ENCODE measurements at regions not wholly inside any gene's neighbourhood (a gene's known extent, or its start where the extent isn't known, plus 50 kb on each side); places are given as distances from the start of the nearest gene placed in this dataset.
"Not testable (repeated sequence)": the region's sequence is repeated elsewhere in the genome, so short reads cannot be mapped to it uniquely, and the experiment has no call there.

DNA sequence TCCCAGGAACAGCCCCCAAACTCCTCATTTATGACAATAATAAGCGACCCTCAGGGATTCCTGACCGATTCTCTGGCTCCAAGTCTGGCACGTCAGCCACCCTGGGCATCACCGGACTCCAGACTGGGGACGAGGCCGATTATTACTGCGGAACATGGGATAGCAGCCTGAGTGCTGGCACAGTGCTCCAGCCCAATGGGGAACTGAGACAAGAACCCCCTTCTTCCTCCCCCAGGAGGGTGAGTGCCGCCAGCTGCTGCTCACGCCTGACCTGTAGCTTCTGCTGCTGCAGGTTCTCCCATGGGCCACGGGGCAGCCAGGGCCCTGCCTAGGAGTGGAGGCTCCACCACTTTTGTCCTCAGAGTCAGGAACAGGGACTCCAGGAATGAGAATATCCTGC, 78.2 kb downstream of the VPREB1 start:
- peaks cover 0 to 22% (median 18%) of the 10 kb centered on the region in 5 donors for H3K36me3 ChIP-seq (ENCODE audit: control insufficient read depth in 5 of 5, insufficient read depth in 5 of 5, low read length in 5 of 5)

DNA sequence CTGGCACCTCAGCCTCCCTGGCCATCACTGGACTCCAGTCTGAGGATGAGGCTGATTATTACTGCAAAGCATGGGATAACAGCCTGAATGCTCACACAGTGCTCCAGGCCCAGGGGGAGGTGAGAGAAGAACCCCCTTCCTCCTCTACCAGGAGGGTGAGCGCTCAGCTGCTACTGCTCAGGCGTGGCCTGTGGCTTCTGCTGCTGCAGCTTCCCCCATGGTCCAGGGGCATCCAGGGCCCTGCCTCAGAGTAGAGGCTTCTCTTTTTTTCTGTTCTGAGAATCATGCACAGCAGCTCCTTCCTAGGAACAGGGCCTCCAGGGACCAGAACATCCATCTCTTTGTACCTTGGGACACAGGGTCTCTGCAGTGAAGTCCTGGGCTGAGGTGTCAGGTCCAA, 83.1 kb downstream of the VPREB1 start:
- peaks cover 14 to 39% (median 20%) of the 10 kb centered on the region in 5 donors for H3K27me3 ChIP-seq (ENCODE audit: control insufficient read depth in 5 of 5, insufficient read depth in 4 of 5, low read length in 5 of 5)
- H3K27ac ChIP-seq (ENCODE audit: low read depth, low read length) = no peak overlapping the region
- H3K9ac ChIP-seq (ENCODE audit: low read length in 5 of 5) = no peak overlapping the region
- no peaks in the 10 kb centered on the region for H3K4me1 ChIP-seq (ENCODE audit: control insufficient read depth in 5 of 5, insufficient read depth in 5 of 5, low read length in 5 of 5)
- H3K9me3 ChIP-seq (ENCODE audit: control insufficient read depth in 5 of 5, low read length in 5 of 5) = no peaks in the 10 kb centered on the region
- no peaks in the 10 kb centered on the region for H3K36me3 ChIP-seq (ENCODE audit: control insufficient read depth in 5 of 5, insufficient read depth in 5 of 5, low read length in 5 of 5)
- no peak overlapping the region for H3K4me3 ChIP-seq (ENCODE audit: low read depth in 1 of 5, low read length in 5 of 5)

More for the DNA sequence above, 78.2 kb downstream of the VPREB1 start:
- no peaks in the 10 kb centered on the region for H3K9me3 ChIP-seq (ENCODE audit: control insufficient read depth in 5 of 5, low read length in 5 of 5)
- no peak overlapping the region for H3K4me3 ChIP-seq (ENCODE audit: low read depth in 1 of 5, low read length in 5 of 5)
- H3K27ac ChIP-seq (ENCODE audit: low read depth, low read length) = no peak overlapping the region
- H3K4me1 ChIP-seq (ENCODE audit: control insufficient read depth in 5 of 5, insufficient read depth in 5 of 5, low read length in 5 of 5) = no peaks in the 10 kb centered on the region
- peaks cover 0 to 4% (median 2%) of the 10 kb centered on the region in 5 donors for H3K27me3 ChIP-seq (ENCODE audit: control insufficient read depth in 5 of 5, insufficient read depth in 4 of 5, low read length in 5 of 5)
- H3K9ac ChIP-seq (ENCODE audit: low read length in 5 of 5) = no peak overlapping the region

DNA sequence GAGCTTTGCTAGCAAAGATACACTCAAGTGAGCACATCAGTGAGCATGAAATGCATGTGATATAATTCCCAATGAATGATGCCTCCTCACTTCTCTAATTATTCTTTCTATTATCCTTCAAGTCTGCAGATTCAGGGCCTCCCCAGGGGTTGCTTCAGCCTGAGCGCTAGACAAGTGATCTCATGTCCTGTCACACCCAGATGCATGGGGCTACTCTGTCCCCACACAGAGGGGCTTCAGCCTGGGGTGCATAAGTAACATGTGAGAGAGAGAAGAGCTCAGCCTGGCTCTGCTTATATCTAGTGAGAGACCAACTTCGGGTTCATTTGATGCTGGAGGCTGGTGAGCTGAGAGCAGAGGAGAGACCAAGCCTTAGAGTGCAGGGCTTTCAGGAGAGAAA, 85.2 kb downstream of the VPREB1 start:
- H3K27me3 ChIP-seq (ENCODE audit: control insufficient read depth in 5 of 5, insufficient read depth in 4 of 5, low read length in 5 of 5) = peaks cover 14 to 42% (median 20%) of the 10 kb centered on the region in 5 donors
- H3K27ac ChIP-seq (ENCODE audit: low read depth, low read length) = no peak overlapping the region
- H3K9me3 ChIP-seq (ENCODE audit: control insufficient read depth in 5 of 5, low read length in 5 of 5) = no peaks in the 10 kb centered on the region
- H3K9ac ChIP-seq (ENCODE audit: low read length in 5 of 5) = no peak overlapping the region
- H3K4me1 ChIP-seq (ENCODE audit: control insufficient read depth in 5 of 5, insufficient read depth in 5 of 5, low read length in 5 of 5) = no peaks in the 10 kb centered on the region
- H3K36me3 ChIP-seq (ENCODE audit: control insufficient read depth in 5 of 5, insufficient read depth in 5 of 5, low read length in 5 of 5) = no peaks in the 10 kb centered on the region
- H3K4me3 ChIP-seq (ENCODE audit: low read depth in 1 of 5, low read length in 5 of 5) = no peak overlapping the region

DNA sequence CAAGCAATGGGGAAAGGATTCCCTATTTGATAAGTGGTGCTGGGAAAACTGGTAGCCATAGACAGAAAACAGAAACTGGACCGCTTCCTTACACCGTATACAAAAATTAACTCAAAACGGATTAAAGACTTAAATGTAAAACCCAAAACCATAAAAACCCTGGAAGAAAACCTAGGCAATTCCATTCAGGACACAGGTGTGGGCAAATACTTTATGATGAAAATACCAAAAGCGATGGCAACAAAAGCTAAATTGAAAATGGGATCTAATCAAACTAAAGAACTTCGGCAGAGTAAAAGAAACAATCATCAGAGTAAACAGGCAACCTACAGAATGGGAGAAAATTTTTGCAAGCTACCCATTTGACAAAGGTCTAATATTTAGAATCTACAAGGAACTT, 91.1 kb downstream of the VPREB1 start:
- not testable (repeated sequence) for H3K4me3 ChIP-seq (ENCODE audit: low read depth in 1 of 5, low read length in 5 of 5); H3K27ac ChIP-seq (ENCODE audit: low read depth, low read length); H3K4me1 ChIP-seq (ENCODE audit: control insufficient read depth in 5 of 5, insufficient read depth in 5 of 5, low read length in 5 of 5); H3K9ac ChIP-seq (ENCODE audit: low read length in 5 of 5); H3K9me3 ChIP-seq (ENCODE audit: control insufficient read depth in 5 of 5, low read length in 5 of 5); H3K36me3 ChIP-seq (ENCODE audit: control insufficient read depth in 5 of 5, insufficient read depth in 5 of 5, low read length in 5 of 5)
- peaks cover 5 to 18% (median 8%) of the 10 kb centered on the region in 5 donors for H3K27me3 ChIP-seq (ENCODE audit: control insufficient read depth in 5 of 5, insufficient read depth in 4 of 5, low read length in 5 of 5)

DNA sequence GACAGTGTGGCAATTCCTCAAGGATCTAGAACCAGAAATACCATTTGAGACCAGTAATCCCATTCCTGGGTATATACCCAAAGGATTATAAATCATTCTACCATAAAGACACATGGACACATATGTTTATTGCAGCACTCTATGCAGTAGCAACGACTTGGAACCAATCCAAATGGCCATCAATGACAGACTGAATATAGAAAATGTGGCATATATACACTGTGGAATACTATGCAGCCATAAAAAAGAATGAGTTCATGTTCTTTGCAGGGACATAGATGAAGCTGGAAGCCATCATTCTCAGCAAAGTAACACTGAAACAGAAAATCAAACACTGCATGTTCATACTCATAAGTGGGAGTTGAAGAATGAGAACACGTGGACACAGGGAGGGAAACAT, 91.7 kb downstream of the VPREB1 start:
- H3K9ac ChIP-seq (ENCODE audit: low read length in 5 of 5); H3K36me3 ChIP-seq (ENCODE audit: control insufficient read depth in 5 of 5, insufficient read depth in 5 of 5, low read length in 5 of 5); H3K4me3 ChIP-seq (ENCODE audit: low read depth in 1 of 5, low read length in 5 of 5); H3K4me1 ChIP-seq (ENCODE audit: control insufficient read depth in 5 of 5, insufficient read depth in 5 of 5, low read length in 5 of 5); H3K27ac ChIP-seq (ENCODE audit: low read depth, low read length); H3K9me3 ChIP-seq (ENCODE audit: control insufficient read depth in 5 of 5, low read length in 5 of 5): not testable (repeated sequence)
- H3K27me3 ChIP-seq (ENCODE audit: control insufficient read depth in 5 of 5, insufficient read depth in 4 of 5, low read length in 5 of 5) = peaks cover 0 to 11% (median 3%) of the 10 kb centered on the region in 5 donors

DNA sequence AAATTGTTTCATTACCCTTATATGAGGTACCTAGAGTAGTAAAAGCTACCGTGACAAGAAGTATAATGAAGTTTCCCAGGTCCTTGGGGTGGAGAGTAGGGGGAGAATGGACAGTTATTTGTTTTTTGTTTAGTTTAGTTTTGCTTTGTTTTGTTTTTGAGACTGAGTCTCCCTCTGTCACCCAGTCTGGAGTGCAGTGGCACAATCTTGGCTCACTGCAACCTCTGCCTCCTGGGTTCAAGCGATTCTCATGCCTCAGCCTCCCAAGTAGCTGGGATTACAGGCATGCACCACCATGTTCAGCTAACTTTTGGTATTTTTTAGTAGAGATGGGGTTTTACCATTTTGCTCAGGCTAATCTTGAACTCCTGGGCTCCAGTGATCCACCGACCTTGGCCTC, 94.2 kb downstream of the VPREB1 start:
- not testable (repeated sequence) for H3K36me3 ChIP-seq (ENCODE audit: control insufficient read depth in 5 of 5, insufficient read depth in 5 of 5, low read length in 5 of 5); H3K9me3 ChIP-seq (ENCODE audit: control insufficient read depth in 5 of 5, low read length in 5 of 5); H3K27me3 ChIP-seq (ENCODE audit: control insufficient read depth in 5 of 5, insufficient read depth in 4 of 5, low read length in 5 of 5); H3K4me3 ChIP-seq (ENCODE audit: low read depth in 1 of 5, low read length in 5 of 5); H3K4me1 ChIP-seq (ENCODE audit: control insufficient read depth in 5 of 5, insufficient read depth in 5 of 5, low read length in 5 of 5); H3K9ac ChIP-seq (ENCODE audit: low read length in 5 of 5); H3K27ac ChIP-seq (ENCODE audit: low read depth, low read length)

DNA sequence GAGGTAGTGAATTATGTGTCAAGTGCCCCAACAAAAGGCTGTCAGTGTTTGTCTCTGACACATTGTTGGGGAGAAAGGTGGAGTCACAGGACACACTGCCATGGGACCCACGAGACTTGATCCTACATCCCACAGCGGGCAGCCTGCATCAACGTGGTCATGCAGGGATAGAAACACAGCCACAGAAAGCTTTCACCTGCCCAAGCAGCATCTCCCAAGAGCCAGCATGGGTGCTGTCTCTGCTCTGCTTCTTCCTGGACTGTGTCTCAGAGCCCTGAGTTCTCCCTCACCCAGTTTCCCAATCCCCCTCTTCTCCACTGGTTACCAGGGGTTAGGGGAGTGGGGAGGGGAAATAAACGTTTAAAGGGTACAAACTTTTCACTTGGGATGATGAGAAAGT, 97.2 kb downstream of the VPREB1 start:
- no peak overlapping the region for H3K4me3 ChIP-seq (ENCODE audit: low read depth in 1 of 5, low read length in 5 of 5)
- no peaks in the 10 kb centered on the region for H3K36me3 ChIP-seq (ENCODE audit: control insufficient read depth in 5 of 5, insufficient read depth in 5 of 5, low read length in 5 of 5)
- H3K9ac ChIP-seq (ENCODE audit: low read length in 5 of 5) = no peak overlapping the region
- H3K27ac ChIP-seq (ENCODE audit: low read depth, low read length) = no peak overlapping the region
- peaks cover 0 to 7% (median 4%) of the 10 kb centered on the region in 5 donors for H3K27me3 ChIP-seq (ENCODE audit: control insufficient read depth in 5 of 5, insufficient read depth in 4 of 5, low read length in 5 of 5)
- H3K9me3 ChIP-seq (ENCODE audit: control insufficient read depth in 5 of 5, low read length in 5 of 5) = peaks cover 0 to 3% (median 0%) of the 10 kb centered on the region in 5 donors
- H3K4me1 ChIP-seq (ENCODE audit: control insufficient read depth in 5 of 5, insufficient read depth in 5 of 5, low read length in 5 of 5) = no peaks in the 10 kb centered on the region

DNA sequence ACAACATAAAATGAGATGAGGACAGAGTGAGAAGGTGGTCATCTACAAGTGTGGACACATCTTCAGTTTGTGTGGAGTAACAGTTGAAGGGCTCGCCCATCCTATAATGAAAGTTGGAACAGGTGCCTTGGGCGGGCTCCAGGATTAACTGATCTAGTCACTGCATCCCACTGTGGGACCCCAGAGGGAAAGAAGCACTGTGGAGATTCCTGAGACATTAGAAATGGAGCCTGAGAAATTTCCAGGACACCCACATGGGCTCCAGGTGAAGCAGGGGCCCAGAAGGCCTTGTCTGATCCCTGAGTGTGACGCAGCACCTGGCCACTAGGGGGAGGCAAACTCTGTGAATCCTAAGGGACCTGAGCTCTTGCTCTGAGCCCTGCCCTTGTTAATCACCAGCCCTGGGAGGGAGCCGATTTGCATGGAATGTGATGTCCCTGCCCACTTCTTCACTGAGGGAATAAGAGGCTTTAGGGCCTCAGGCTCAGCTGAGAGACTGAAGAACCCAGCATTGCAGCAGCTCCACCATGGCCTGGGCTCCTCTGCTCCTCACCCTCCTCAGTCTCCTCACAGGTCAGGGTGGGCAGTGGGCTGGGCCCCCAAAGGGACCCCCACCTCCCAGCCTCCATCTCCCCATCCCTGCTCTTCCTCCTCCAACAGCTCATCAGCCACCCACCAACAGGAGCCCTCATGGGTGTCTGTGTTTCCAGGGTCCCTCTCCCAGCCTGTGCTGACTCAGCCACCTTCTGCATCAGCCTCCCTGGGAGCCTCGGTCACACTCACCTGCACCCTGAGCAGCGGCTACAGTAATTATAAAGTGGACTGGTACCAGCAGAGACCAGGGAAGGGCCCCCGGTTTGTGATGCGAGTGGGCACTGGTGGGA, 98.4 kb downstream of the VPREB1 start:
- H3K9me3 ChIP-seq (ENCODE audit: control insufficient read depth in 5 of 5, low read length in 5 of 5) = no peaks in the 10 kb centered on the region
- no peak overlapping the region for H3K27ac ChIP-seq (ENCODE audit: low read depth, low read length)
- no peaks in the 10 kb centered on the region for H3K36me3 ChIP-seq (ENCODE audit: control insufficient read depth in 5 of 5, insufficient read depth in 5 of 5, low read length in 5 of 5)
- H3K27me3 ChIP-seq (ENCODE audit: control insufficient read depth in 5 of 5, insufficient read depth in 4 of 5, low read length in 5 of 5) = peaks cover 3 to 13% (median 6%) of the 10 kb centered on the region in 5 donors
- no peak overlapping the region for H3K9ac ChIP-seq (ENCODE audit: low read length in 5 of 5)
- H3K4me1 ChIP-seq (ENCODE audit: control insufficient read depth in 5 of 5, insufficient read depth in 5 of 5, low read length in 5 of 5) = no peaks in the 10 kb centered on the region
- no peak overlapping the region for H3K4me3 ChIP-seq (ENCODE audit: low read depth in 1 of 5, low read length in 5 of 5)

DNA sequence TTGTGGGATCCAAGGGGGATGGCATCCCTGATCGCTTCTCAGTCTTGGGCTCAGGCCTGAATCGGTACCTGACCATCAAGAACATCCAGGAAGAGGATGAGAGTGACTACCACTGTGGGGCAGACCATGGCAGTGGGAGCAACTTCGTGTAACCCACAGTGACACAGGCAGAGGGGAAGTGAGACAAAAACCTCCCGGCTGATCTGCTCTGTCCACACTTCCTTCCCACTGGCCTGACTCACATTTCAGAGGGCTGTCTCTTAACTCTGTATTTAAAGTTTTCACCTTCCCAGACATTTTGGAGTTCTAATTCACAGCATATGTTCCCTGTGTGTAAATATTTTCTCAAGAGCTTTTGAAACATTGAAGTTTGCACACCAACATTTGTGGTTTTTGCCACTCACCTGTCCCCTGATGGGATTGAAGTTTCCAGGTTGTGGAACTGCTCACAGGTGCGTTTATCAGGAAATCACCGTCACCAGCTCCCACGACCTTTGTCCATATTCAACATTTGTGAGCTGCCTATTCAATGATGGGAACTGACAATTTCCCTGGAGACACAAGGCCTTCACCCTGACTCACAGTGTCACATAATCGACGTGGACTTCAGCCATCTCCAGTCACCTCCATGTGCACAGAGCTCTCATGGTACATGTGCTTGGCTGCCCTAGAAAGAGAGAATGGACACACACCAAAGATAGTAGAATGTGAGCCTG, 99.2 kb downstream of the VPREB1 start:
- H3K4me3 ChIP-seq (ENCODE audit: low read depth in 1 of 5, low read length in 5 of 5) = no peak overlapping the region
- H3K9me3 ChIP-seq (ENCODE audit: control insufficient read depth in 5 of 5, low read length in 5 of 5) = no peaks in the 10 kb centered on the region
- peaks cover 3 to 20% (median 10%) of the 10 kb centered on the region in 5 donors for H3K27me3 ChIP-seq (ENCODE audit: control insufficient read depth in 5 of 5, insufficient read depth in 4 of 5, low read length in 5 of 5)
- H3K27ac ChIP-seq (ENCODE audit: low read depth, low read length) = no peak overlapping the region
- no peaks in the 10 kb centered on the region for H3K36me3 ChIP-seq (ENCODE audit: control insufficient read depth in 5 of 5, insufficient read depth in 5 of 5, low read length in 5 of 5)
- peaks cover 0 to 2% (median 0%) of the 10 kb centered on the region in 5 donors for H3K4me1 ChIP-seq (ENCODE audit: control insufficient read depth in 5 of 5, insufficient read depth in 5 of 5, low read length in 5 of 5)
- no peak overlapping the region for H3K9ac ChIP-seq (ENCODE audit: low read length in 5 of 5)

DNA sequence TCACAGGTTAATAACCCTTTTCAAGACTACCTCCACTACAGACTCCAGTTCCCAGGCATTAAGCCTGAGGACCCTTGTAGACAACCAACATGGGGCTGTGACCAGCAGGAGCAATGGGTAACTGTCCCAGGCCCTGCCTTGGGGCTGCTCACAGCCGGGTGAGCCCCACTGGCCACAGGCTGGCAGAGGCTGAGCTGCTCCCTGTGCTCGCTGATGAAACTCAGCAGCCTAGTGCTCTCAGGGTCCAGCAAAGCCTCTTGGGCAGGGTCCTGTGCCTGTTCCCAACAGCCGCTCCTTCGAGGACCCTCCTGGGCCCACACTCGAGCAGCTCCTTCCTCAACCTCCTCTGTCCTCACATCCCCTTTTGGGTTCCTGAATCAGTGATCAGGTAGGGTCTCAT, 99.8 kb downstream of the VPREB1 start:
- H3K36me3 ChIP-seq (ENCODE audit: control insufficient read depth in 5 of 5, insufficient read depth in 5 of 5, low read length in 5 of 5) = no peaks in the 10 kb centered on the region
- H3K4me1 ChIP-seq (ENCODE audit: control insufficient read depth in 5 of 5, insufficient read depth in 5 of 5, low read length in 5 of 5) = peaks cover 0 to 3% (median 0%) of the 10 kb centered on the region in 5 donors
- no peak overlapping the region for H3K27ac ChIP-seq (ENCODE audit: low read depth, low read length)
- no peaks in the 10 kb centered on the region for H3K9me3 ChIP-seq (ENCODE audit: control insufficient read depth in 5 of 5, low read length in 5 of 5)
- no peak overlapping the region for H3K4me3 ChIP-seq (ENCODE audit: low read depth in 1 of 5, low read length in 5 of 5)
- peaks cover 3 to 27% (median 16%) of the 10 kb centered on the region in 5 donors for H3K27me3 ChIP-seq (ENCODE audit: control insufficient read depth in 5 of 5, insufficient read depth in 4 of 5, low read length in 5 of 5)
- H3K9ac ChIP-seq (ENCODE audit: low read length in 5 of 5) = no peak overlapping the region

All from subcutaneous abdominal adipose tissue (tissue), 5 donors.